Testis (tissue), 2 donors: ENCODE measurements at regions not wholly inside any gene's neighbourhood (a gene's known extent, or its start where the extent isn't known, plus 50 kb on each side); places are given as distances from the start of the nearest gene placed in this dataset.

Experiments
- CTCF ChIP-seq, 3 experiments: fragments of 450-650 bp in 2 of 3; fragments of 200-600 bp in 1 of 3; sonication (generic) in 1 of 3; IDR thresholded peaks; one replicate each; pipeline ENCODE4 v1.5.1; 2016 to 2019; ENCODE audit warnings: antibody characterized with exemption in 3 of 3, mild to moderate bottlenecking in 2 of 3, moderate library complexity in 1 of 3
- POLR2A ChIP-seq: fragments of 450-650 bp; IDR thresholded peaks from one replicate; pipeline ENCODE4 v1.6.1; 2017; ENCODE audit warnings: antibody characterized with exemption, mild to moderate bottlenecking, moderate library complexity

DNA sequence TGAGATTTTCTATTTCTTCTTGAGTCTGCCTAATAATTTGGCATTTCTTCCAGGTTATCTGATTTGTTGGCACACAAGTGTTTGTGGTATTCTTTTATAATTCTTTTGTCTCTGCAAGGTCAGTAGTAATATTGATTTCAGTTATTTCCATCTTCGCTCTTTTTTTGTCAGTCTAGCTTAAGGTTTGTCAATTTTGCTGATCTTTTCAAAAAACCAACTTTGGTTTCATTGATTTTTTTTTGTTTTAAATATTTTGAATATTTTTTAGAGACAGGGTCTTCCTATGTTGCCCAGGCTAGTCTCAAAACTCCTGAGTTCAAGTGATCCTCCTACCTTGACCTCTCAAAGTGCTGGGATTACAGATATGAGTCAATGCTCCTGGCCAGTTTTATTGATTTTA is 162.8 kb downstream of the BARX1 start:
- TF ChIP-seq CTCF (IDR thresholded peaks at IDR 0.05): no peak
- no peak for TF ChIP-seq POLR2A
